ENCODE measurements at regions not wholly inside any gene's neighbourhood (a gene's known extent, or its start where the extent isn't known, plus 50 kb on each side); places are given as distances from the start of the nearest gene placed in this dataset.
A peak's percentile ranks its signal among the peaks of the same experiment; 100 is the strongest.

DNA sequence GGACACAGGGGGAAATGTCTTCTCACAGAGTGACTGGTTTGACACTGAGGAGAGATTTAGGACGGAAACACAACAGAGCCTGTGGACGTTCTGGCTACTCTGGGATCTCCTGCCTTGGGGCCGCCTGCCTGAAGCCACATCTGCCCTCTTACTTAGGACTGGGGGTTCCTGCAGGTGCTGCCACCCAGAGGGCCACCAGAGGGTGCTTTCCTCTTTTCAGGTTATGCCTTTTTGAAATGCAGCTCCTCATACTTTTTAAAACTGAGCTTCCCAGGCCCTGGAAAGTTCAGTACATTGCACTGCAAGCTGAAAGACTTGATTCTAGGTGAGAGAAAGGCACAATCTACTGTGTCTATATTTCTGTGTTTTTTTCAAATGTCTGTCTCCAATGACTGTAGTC lies 92.2 kb upstream of the PGRMC2 start:
- Histone ChIP-seq H3K9ac (no peak overlapping the region), H3K27ac (no peak overlapping the region), H3K9me3 (ENCODE audit: control insufficient read depth, low read length) (no peaks in the 10 kb centered on the region)

DNA sequence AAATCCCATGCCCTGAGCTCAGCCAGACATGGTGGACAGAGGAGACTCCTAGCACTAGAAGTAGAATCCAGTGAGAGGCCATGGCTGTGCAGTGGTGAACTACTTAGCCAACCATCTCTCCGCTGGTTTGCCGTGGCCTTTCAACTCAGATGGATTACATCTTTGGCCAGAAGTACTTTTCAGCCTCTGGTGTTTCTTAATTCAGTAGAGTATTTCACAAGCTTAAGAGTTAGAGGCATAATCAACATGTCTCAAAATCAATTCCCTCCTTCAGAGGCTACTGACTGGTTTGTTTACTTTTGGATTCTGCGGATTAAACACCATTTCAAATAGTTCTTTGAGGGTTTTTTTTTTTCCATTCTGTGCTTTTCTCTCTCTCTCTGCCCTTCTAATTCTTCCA lies 91.1 kb upstream of the PGRMC2 start:
- Histone ChIP-seq H2AFZ (no peak overlapping the region), H3K4me1 (no peaks in the 10 kb centered on the region), H3K9ac (no peak overlapping the region), H3K79me2 (no peaks in the 10 kb centered on the region), H3K4me3 (ENCODE audit: low read depth, low read length) (no peak overlapping the region), H3K36me3 (ENCODE audit: control insufficient read depth, insufficient read depth, low read length) (no peaks in the 10 kb centered on the region), H3K27me3 (ENCODE audit: control insufficient read depth, insufficient read depth, low read length) (no peaks in the 10 kb centered on the region), H3K4me2 (ENCODE audit: low read length) (no peak overlapping the region), H3K27ac (no peak overlapping the region), H3K9me3 (ENCODE audit: control insufficient read depth, low read length) (no peaks in the 10 kb centered on the region)
- TF ChIP-seq, protein P1, sequence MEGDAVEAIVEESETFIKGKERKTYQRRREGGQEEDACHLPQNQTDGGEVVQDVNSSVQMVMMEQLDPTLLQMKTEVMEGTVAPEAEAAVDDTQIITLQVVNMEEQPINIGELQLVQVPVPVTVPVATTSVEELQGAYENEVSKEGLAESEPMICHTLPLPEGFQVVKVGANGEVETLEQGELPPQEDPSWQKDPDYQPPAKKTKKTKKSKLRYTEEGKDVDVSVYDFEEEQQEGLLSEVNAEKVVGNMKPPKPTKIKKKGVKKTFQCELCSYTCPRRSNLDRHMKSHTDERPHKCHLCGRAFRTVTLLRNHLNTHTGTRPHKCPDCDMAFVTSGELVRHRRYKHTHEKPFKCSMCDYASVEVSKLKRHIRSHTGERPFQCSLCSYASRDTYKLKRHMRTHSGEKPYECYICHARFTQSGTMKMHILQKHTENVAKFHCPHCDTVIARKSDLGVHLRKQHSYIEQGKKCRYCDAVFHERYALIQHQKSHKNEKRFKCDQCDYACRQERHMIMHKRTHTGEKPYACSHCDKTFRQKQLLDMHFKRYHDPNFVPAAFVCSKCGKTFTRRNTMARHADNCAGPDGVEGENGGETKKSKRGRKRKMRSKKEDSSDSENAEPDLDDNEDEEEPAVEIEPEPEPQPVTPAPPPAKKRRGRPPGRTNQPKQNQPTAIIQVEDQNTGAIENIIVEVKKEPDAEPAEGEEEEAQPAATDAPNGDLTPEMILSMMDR (IDR thresholded peaks at IDR 0.05), result no peak

More for the DNA sequence above, 92.2 kb upstream of the PGRMC2 start:
- TF ChIP-seq, protein P1 (IDR thresholded peaks at IDR 0.05), result peak; percentile 31
- Histone ChIP-seq H3K36me3 (ENCODE audit: control insufficient read depth, insufficient read depth, low read length) (no peaks in the 10 kb centered on the region), H3K79me2 (no peaks in the 10 kb centered on the region), H3K4me3 (ENCODE audit: low read depth, low read length) (no peak overlapping the region), H3K4me1 (no peaks in the 10 kb centered on the region), H3K27me3 (ENCODE audit: control insufficient read depth, insufficient read depth, low read length) (no peaks in the 10 kb centered on the region), H3K4me2 (ENCODE audit: low read length) (no peak overlapping the region), H2AFZ (no peak overlapping the region)

DNA sequence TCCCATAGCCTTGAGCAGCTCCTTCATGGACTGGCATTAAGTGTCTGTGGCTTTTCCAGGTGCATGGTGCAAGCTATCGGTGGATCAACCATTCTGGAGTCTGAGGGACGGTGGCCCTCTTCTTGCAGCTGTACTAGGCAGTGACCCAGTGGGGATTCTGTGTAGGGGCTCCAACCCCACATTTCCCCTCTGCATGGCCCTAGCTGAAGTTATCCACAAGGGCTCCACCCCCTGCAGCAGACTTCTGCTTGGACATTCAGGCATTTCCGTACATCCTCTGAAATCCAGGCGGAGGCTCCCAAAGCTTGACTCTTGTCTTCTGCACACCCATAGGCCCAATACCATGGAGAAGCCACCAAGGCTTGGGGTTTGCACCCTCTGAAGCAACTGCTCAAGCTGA lies 89.3 kb upstream of the PGRMC2 start:
- Histone ChIP-seq H3K4me2 (ENCODE audit: low read length) (no peak overlapping the region), H2AFZ (no peak overlapping the region), H3K79me2 (no peaks in the 10 kb centered on the region), H3K36me3 (ENCODE audit: control insufficient read depth, insufficient read depth, low read length) (no peaks in the 10 kb centered on the region), H3K4me1 (no peaks in the 10 kb centered on the region), H3K27ac (no peak overlapping the region), H3K27me3 (ENCODE audit: control insufficient read depth, insufficient read depth, low read length) (no peaks in the 10 kb centered on the region), H3K9ac (no peak overlapping the region), H3K9me3 (ENCODE audit: control insufficient read depth, low read length) (no peaks in the 10 kb centered on the region), H3K4me3 (ENCODE audit: low read depth, low read length) (no peak overlapping the region)
- TF ChIP-seq, protein P1 (IDR thresholded peaks at IDR 0.05), result no peak

DNA sequence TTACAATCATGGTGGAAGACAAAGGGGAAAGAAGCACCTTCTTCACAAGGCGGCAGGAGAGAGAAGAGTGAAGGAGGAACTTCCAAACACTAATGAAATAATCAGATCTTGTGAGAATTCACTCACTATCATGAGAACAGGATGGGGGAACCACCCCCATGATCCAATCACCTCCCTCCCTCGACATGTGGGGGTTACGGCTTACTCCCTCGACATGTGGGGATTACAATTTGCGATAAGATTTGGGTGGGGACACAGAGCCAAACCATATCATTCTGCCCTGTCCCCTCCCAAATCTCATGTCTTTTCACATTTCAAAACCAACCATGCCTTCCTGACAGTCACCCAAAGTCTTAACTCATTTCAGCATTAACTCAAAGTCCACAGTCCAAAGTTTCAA lies 88.7 kb upstream of the PGRMC2 start:
- no peak overlapping the region for H3K4me2 ChIP-seq (ENCODE audit: low read length)
- no peak overlapping the region for H3K27ac ChIP-seq
- H2AFZ ChIP-seq, result no peak overlapping the region
- H3K9me3 ChIP-seq (ENCODE audit: control insufficient read depth, low read length), result no peaks in the 10 kb centered on the region
- TF ChIP-seq, protein P1 (IDR thresholded peaks at IDR 0.05), result no peak
- no peaks in the 10 kb centered on the region for H3K4me1 ChIP-seq
- H3K36me3 ChIP-seq (ENCODE audit: control insufficient read depth, insufficient read depth, low read length), result no peaks in the 10 kb centered on the region
- H3K4me3 ChIP-seq (ENCODE audit: low read depth, low read length), result no peak overlapping the region
- no peaks in the 10 kb centered on the region for H3K27me3 ChIP-seq (ENCODE audit: control insufficient read depth, insufficient read depth, low read length)
- no peaks in the 10 kb centered on the region for H3K79me2 ChIP-seq
- no peak overlapping the region for H3K9ac ChIP-seq

DNA sequence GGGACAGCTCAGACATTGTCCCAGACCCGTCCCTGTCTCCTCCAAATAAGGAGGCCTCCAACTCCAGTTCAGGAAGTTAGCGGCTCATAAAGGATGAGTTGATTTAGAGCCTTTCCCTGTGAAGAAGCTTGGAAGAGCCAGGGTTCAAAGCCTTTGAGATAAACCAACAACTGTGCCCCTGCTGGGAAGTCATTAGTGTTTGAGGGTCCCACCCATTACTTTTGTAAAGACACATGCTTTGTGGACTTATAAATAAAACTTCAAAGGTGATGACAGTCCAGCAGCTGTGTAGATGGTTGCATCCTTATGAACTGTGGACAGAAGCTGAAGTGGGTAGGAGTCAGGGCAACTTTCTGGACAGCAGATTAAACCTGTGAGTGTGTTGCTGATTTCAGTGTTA lies 86.0 kb upstream of the PGRMC2 start:
- H3K79me2 ChIP-seq, result no peaks in the 10 kb centered on the region
- H3K27ac ChIP-seq, result no peak overlapping the region
- H3K4me1 ChIP-seq, result no peaks in the 10 kb centered on the region
- no peaks in the 10 kb centered on the region for H3K9me3 ChIP-seq (ENCODE audit: control insufficient read depth, low read length)
- no peak overlapping the region for H3K9ac ChIP-seq
- H2AFZ ChIP-seq, result no peak overlapping the region
- no peaks in the 10 kb centered on the region for H3K36me3 ChIP-seq (ENCODE audit: control insufficient read depth, insufficient read depth, low read length)
- H3K27me3 ChIP-seq (ENCODE audit: control insufficient read depth, insufficient read depth, low read length), result no peaks in the 10 kb centered on the region
- no peak overlapping the region for H3K4me3 ChIP-seq (ENCODE audit: low read depth, low read length)
- TF ChIP-seq, protein P1 (IDR thresholded peaks at IDR 0.05), result no peak
- no peak overlapping the region for H3K4me2 ChIP-seq (ENCODE audit: low read length)

All from parathyroid adenoma (tissue), 2 donors.